Pancreas (tissue), 10 donors: ENCODE measurements at regions not wholly inside any gene's neighbourhood (a gene's known extent, or its start where the extent isn't known, plus 50 kb on each side); places are given as distances from the start of the nearest gene placed in this dataset.

ENCODE experiments used
- ATAC-seq, 4 donors: fragments of 200-7000 bp; cut with Tn5 transposase; one replicate each; pipeline versions ENCODE4 v1.8.0 to v1.9.1; 2020; ENCODE audit warnings: mild to moderate bottlenecking in 4 of 4, moderate library complexity in 4 of 4
- DNase-seq, 6 donors: peaks; one replicate each; pipeline ENCODE4 v3.0.0-alpha.2; 2020
- FAIRE-seq: peaks from 2 replicates; lab custom pipeline; 2012; peaks lifted over from hg19 to GRCh38; lab: Jason Lieb, UNC
- H3K27ac ChIP-seq, 4 donors: fragments of 200-600 bp; sonication (generic); 1 replicate in 3 of 4; 2 replicates in 1 of 4; pipeline versions ENCODE4 v1.5.0 to v1.8.0; 2020
- H3K27me3 ChIP-seq, 4 donors: fragments of 200-600 bp; one replicate each; pipeline ENCODE4 v1.8.0; 2021
- H3K36me3 ChIP-seq, 3 donors: fragments of 200-600 bp; sonication (generic) in 1 of 3; one replicate each; pipeline versions ENCODE4 v1.5.0 to v1.8.0; 2020 to 2021
- H3K4me1 ChIP-seq, 3 donors: fragments of 200-600 bp; one replicate each; pipeline ENCODE4 v1.8.0; 2021
- H3K4me3 ChIP-seq, 4 donors: fragments of 200-600 bp; sonication (generic) in 2 of 4; one replicate each; pipeline versions ENCODE4 v1.5.0 to v1.8.0; 2020 to 2021
- H3K9me3 ChIP-seq, 4 donors: fragments of 200-600 bp; one replicate each; pipeline ENCODE4 v1.8.0; 2021
- WGBS, 2 donors: extraction: QIAGEN DNeasy Blood & Tissue Kit; methylation state at CpG; one replicate each; pipeline ENCODE4 v1.1.7; 2013; 5-methylcytosine and 5-hydroxymethylcytosine counted together
- intact Hi-C, 3 donors: fragments of 100-400 bp; cut with DNase I; formaldehyde crosslinking; loops; one replicate each; pipeline versions ENCODE4 v1.11.1 to v1.14.2; 2022
- TF ChIP-seq, protein P1 (sequence below), 4 donors: fragments of 200-600 bp; sonication (generic) in 3 of 4; IDR thresholded peaks; one replicate each; pipeline versions ENCODE4 v1.5.0 to v1.8.0; 2021; ENCODE audit warnings: antibody characterized with exemption in 4 of 4
- donor health status: healthy with polysubstance abuse.
- donor health status: DM: no; HTN: no; CAD: no; lungs with moderate emphysema.
- donor health status: DM: no; HTN: no; CAD: no.
- donor health status: control.
- donor health status: control.
- donor health status: Bipolar disorder and iron deficiency.
- donor health status: DM: yes; HTN: yes; CAD: no.
- donor health status: DM: no; HTN: no; CAD: no.
- donor health status: DM: no; HTN: no; CAD: no.
- donor health status: DM: yes; HTN: yes; CAD: no.

DNA sequence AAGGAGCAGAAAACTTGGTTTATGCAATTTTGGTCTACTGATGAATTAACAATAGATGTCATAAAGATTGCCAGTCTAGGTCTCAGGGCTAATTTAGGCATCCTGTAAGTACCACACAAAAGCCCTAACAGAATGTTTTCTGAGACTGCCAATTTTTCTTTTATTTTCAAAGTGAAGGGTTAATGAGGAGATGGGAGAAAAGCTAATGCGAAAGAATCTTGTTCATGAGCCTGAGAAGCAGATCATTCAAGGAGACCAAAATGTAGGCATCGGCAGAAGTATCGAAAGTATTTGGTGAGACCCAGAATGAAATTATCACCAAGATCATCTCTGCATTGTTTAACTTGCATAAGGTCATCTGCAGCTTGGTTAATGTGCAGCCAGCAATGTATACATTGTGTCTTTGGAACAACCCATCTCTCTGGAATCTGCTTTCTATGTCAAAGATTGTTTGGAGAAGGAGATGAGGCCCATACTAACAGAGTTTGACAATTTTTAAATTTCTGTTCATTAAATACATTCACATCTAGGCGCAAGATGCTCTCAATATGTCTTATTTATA is 163.3 kb upstream of the GLI3 start:
- Histone ChIP-seq H3K27me3 (peaks cover 0 to 9% (median 4%) of the 10 kb centered on the region in 4 donors), H3K9me3 (no peaks in the 10 kb centered on the region), H3K4me1 (no peaks in the 10 kb centered on the region), H3K4me3 (no peak overlapping the region), H3K36me3 (no peaks in the 10 kb centered on the region), H3K27ac (no peak overlapping the region)
- WGBS, 2 donors = 43 to 49% methylated on average over 4 of the region's 4 CpGs
- TF ChIP-seq, protein P1, sequence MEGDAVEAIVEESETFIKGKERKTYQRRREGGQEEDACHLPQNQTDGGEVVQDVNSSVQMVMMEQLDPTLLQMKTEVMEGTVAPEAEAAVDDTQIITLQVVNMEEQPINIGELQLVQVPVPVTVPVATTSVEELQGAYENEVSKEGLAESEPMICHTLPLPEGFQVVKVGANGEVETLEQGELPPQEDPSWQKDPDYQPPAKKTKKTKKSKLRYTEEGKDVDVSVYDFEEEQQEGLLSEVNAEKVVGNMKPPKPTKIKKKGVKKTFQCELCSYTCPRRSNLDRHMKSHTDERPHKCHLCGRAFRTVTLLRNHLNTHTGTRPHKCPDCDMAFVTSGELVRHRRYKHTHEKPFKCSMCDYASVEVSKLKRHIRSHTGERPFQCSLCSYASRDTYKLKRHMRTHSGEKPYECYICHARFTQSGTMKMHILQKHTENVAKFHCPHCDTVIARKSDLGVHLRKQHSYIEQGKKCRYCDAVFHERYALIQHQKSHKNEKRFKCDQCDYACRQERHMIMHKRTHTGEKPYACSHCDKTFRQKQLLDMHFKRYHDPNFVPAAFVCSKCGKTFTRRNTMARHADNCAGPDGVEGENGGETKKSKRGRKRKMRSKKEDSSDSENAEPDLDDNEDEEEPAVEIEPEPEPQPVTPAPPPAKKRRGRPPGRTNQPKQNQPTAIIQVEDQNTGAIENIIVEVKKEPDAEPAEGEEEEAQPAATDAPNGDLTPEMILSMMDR (IDR thresholded peaks at IDR 0.05) = no peak
- no peak for ATAC-seq
- intact Hi-C loops = no loop called here
- no peak for DNase-seq
- no peak for FAIRE-seq

DNA sequence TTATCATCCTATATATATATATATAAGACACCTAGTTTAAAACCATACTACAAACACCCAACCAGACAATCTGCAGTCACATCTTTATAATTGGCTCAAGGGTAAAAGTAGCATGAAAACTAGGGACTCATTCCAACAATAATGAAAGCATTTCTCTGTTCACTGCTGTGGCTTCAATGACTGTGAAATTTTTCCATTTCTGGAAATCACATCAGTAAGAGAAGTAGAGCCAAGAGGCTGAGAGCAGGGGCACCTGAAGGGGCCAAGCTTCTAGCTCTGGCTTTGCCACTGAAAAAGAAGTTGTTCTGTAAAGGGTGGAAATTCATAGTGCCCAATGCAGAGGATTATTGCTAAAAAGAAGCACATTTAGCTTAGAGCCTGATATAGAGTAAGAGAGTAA is 158.6 kb upstream of the GLI3 start:
- FAIRE-seq (no peak), ATAC-seq (no peak)
- intact Hi-C loops = no loop called here

GRCh38 chr7:42392826-42393225 is 155.8 kb upstream of the GLI3 start:
- intact Hi-C loops = no loop called here
- DNase-seq (no peak), ATAC-seq (no peak), FAIRE-seq (no peak)
- 73 to 74% methylated on average over 3 of the region's 3 CpGs for WGBS, 2 donors
- Histone ChIP-seq H3K27me3 (peaks cover 0 to 5% (median 3%) of the 10 kb centered on the region in 4 donors), H3K4me3 (no peak overlapping the region), H3K27ac (no peak overlapping the region), H3K36me3 (no peaks in the 10 kb centered on the region), H3K9me3 (no peaks in the 10 kb centered on the region), H3K4me1 (no peaks in the 10 kb centered on the region)
- TF ChIP-seq, protein P1 (IDR thresholded peaks at IDR 0.05) = no peak

More for the DNA sequence above, 158.6 kb upstream of the GLI3 start:
- Histone ChIP-seq H3K4me3 (no peak overlapping the region), H3K36me3 (no peaks in the 10 kb centered on the region), H3K27ac (no peak overlapping the region), H3K9me3 (no peaks in the 10 kb centered on the region), H3K27me3 (peaks cover 0 to 9% (median 4%) of the 10 kb centered on the region in 4 donors), H3K4me1 (no peaks in the 10 kb centered on the region)
- no peak for DNase-seq
- TF ChIP-seq, protein P1 (IDR thresholded peaks at IDR 0.05) = no peak

- TF ChIP-seq, protein P1 (IDR thresholded peaks at IDR 0.05) = no peak
- intact Hi-C loops = no loop called here
- Histone ChIP-seq H3K36me3 (no peaks in the 10 kb centered on the region), H3K27ac (no peak overlapping the region), H3K9me3 (no peaks in the 10 kb centered on the region), H3K27me3 (no peaks in the 10 kb centered on the region), H3K4me1 (no peaks in the 10 kb centered on the region), H3K4me3 (no peak overlapping the region)
- no peak for ATAC-seq
- DNase-seq = no peak
- FAIRE-seq = no peak
- WGBS, 2 donors = 57 to 81% methylated on average over 1 of the region's 1 CpG
Observed at GRCh38 chr7:42389697-42390096, 152.7 kb upstream of the GLI3 start.

- TF ChIP-seq, protein P1 (IDR thresholded peaks at IDR 0.05) = no peak
- WGBS, 2 donors = 66 to 80% methylated on average over 3 of the region's 3 CpGs
- Histone ChIP-seq H3K36me3 (no peaks in the 10 kb centered on the region), H3K9me3 (no peaks in the 10 kb centered on the region), H3K4me1 (no peaks in the 10 kb centered on the region), H3K4me3 (no peak overlapping the region), H3K27ac (no peak overlapping the region), H3K27me3 (no peaks in the 10 kb centered on the region)
- FAIRE-seq = no peak
- intact Hi-C loops = no loop called here
- ATAC-seq = no peak
- DNase-seq = no peak
Observed at GRCh38 chr7:42385912-42386311, 148.9 kb upstream of the GLI3 start.
